Spleen (tissue), 11 donors: ENCODE measurements at regions not wholly inside any gene's neighbourhood (a gene's known extent, or its start where the extent isn't known, plus 50 kb on each side); places are given as distances from the start of the nearest gene placed in this dataset.

Source experiments
- DNase-seq: peaks from one replicate; pipeline ENCODE4 v3.0.0-alpha.2; 2020
- H3K27ac ChIP-seq, 8 donors: fragments of 200-600 bp; sonication (generic) in 7 of 8; 1 replicate in 4 of 8; 2 replicates in 4 of 8; pipeline versions ENCODE4 v1.5.0 to v1.8.0; 2016 to 2021; ENCODE audit warnings: inconsistent platforms in 4 of 8, mild to moderate bottlenecking in 4 of 8, moderate library complexity in 1 of 8
- H3K27me3 ChIP-seq, 7 donors: fragments of 200-600 bp; sonication (generic) in 6 of 7; replicated peaks in 1 of 7; 1 replicate in 4 of 7; 2 replicates in 3 of 7; pipeline versions ENCODE4 v1.5.0 to v1.8.0; 2016 to 2021; ENCODE audit warnings: inconsistent platforms in 3 of 7, mild to moderate bottlenecking in 1 of 7
- H3K36me3 ChIP-seq, 6 donors: fragments of 200-600 bp; sonication (generic) in 5 of 6; 1 replicate in 4 of 6; 2 replicates in 2 of 6; pipeline versions ENCODE4 v1.5.0 to v1.8.0; 2016 to 2021; ENCODE audit warnings: inconsistent platforms in 2 of 6
- H3K4me1 ChIP-seq, 6 donors: fragments of 200-600 bp; sonication (generic) in 5 of 6; 1 replicate in 3 of 6; 2 replicates in 3 of 6; pipeline versions ENCODE4 v1.5.0 to v1.8.0; 2016 to 2021; ENCODE audit warnings: inconsistent platforms in 3 of 6
- H3K4me3 ChIP-seq, 8 donors: fragments of 200-600 bp; sonication (generic) in 7 of 8; 1 replicate in 4 of 8; 2 replicates in 4 of 8; pipeline versions ENCODE4 v1.5.0 to v1.8.0; 2016 to 2021; ENCODE audit warnings: inconsistent platforms in 4 of 8, mild to moderate bottlenecking in 4 of 8, moderate library complexity in 2 of 8
- H3K9me3 ChIP-seq, 8 donors: fragments of 200-600 bp; sonication (generic) in 7 of 8; 1 replicate in 4 of 8; 2 replicates in 4 of 8; pipeline versions ENCODE4 v1.5.0 to v1.8.0; 2016 to 2021; ENCODE audit warnings: inconsistent platforms in 4 of 8
- POLR2A ChIP-seq, 3 donors: fragments of 450-650 bp; IDR thresholded peaks; one replicate each; pipeline ENCODE4 v1.5.1; 2017; ENCODE audit warnings: antibody characterized with exemption in 3 of 3, mild to moderate bottlenecking in 1 of 3
- POLR2AphosphoS5 ChIP-seq, 3 donors: sonication (generic); formaldehyde crosslinking; IDR thresholded peaks; one replicate each; pipeline ENCODE4 v1.5.1; 2017; ENCODE audit warnings: antibody characterized with exemption in 3 of 3
- WGBS, 5 donors: extraction: QIAGEN DNeasy Blood & Tissue Kit in 3 of 5; methylation state at CpG; one replicate each; pipeline versions ENCODE4 v1.1.5 to v1.1.7; 2013 to 2018; 5-methylcytosine and 5-hydroxymethylcytosine counted together
- intact Hi-C: fragments of 100-400 bp; cut with DNase I; formaldehyde crosslinking; loops from one replicate; pipeline ENCODE4 v1.15.0; 2023; ENCODE audit warnings: low total_unique reads
- TF ChIP-seq, protein P1 (sequence below), 11 experiments: fragments of 200-600 bp in 7 of 11; fragments of 450-650 bp in 4 of 11; sonication (generic) in 4 of 11; IDR thresholded peaks in 8 of 11; conservative IDR thresholded peaks in 3 of 11; 1 replicate in 7 of 11; 2 replicates in 4 of 11; pipeline versions ENCODE4 v1.4.0 to v1.8.0; 2016 to 2021; ENCODE audit warnings: antibody characterized with exemption in 11 of 11, inconsistent platforms in 4 of 11, mild to moderate bottlenecking in 1 of 11
- donor health status: healthy with polysubstance abuse.
- donor health status: DM: no; HTN: no; CAD: no; lungs with moderate emphysema.
- donor health status: DM: no; HTN: no; CAD: no.
- donor health status: Bipolar disorder and iron deficiency.
- donor health status: healthy.
- donor health status: DM: no; HTN: no; CAD: no.
- donor health status: DM: yes; HTN: yes; CAD: no.

DNA sequence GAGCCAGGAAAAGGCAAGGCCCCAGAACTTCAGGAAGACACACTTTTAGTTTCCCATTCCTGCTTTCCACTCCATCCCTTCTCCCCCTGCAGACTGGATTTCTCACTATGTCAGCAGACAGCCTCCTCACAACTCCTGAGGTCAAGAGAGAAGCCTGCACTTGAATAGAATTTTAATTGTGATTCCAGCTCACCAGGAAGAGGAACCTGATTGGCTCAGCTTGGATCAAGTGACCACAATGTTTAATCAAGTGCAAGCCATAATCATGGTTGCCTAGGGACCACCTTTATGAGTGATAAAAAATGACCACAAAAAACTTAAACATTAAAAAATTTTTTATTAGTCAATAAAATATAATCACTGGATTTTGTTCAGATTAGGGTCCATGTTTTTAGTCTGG is 244.7 kb upstream of the RHOBTB1 start:
- Histone ChIP-seq H3K4me1 (no peaks in the 10 kb centered on the region), H3K27me3 (peaks cover 0 to 6% (median 0%) of the 10 kb centered on the region in 7 donors), H3K9me3 (peaks cover 0 to 20% (median 17%) of the 10 kb centered on the region in 8 donors), H3K4me3 (no peak overlapping the region), H3K36me3 (no peaks in the 10 kb centered on the region), H3K27ac (no peak overlapping the region)
- intact Hi-C loops = no loop called here
- TF ChIP-seq POLR2AphosphoS5 (IDR thresholded peaks at IDR 0.05) = no peak
- TF ChIP-seq, protein P1, sequence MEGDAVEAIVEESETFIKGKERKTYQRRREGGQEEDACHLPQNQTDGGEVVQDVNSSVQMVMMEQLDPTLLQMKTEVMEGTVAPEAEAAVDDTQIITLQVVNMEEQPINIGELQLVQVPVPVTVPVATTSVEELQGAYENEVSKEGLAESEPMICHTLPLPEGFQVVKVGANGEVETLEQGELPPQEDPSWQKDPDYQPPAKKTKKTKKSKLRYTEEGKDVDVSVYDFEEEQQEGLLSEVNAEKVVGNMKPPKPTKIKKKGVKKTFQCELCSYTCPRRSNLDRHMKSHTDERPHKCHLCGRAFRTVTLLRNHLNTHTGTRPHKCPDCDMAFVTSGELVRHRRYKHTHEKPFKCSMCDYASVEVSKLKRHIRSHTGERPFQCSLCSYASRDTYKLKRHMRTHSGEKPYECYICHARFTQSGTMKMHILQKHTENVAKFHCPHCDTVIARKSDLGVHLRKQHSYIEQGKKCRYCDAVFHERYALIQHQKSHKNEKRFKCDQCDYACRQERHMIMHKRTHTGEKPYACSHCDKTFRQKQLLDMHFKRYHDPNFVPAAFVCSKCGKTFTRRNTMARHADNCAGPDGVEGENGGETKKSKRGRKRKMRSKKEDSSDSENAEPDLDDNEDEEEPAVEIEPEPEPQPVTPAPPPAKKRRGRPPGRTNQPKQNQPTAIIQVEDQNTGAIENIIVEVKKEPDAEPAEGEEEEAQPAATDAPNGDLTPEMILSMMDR (IDR thresholded peaks at IDR 0.05 in 8 of 11, conservative IDR thresholded peaks at IDR 0.05 in 3 of 11) = no peak
- no peak for TF ChIP-seq POLR2A (IDR thresholded peaks at IDR 0.05)
- DNase-seq = no peak

DNA sequence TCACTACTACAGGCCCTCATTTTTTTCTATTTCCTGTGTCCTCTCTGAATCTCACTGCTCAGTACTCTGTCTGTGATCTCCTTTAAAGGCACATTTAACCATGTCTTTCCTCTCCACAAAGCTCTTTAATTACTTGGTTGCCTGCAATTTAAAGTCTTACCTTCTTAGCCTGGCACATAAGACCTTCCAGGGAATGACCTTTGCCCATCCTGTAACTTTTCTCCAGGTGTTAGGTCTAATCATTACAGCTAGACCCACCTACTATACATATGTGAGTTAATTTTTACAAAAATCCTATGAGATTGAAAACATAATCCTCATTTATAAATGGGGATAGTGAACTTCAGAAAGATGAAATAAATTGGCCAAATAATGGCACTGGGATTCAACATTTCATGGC is 244.1 kb upstream of the RHOBTB1 start:
- no peaks in the 10 kb centered on the region for H3K36me3 ChIP-seq
- H3K9me3 ChIP-seq = peaks cover 0 to 15% (median 12%) of the 10 kb centered on the region in 8 donors
- no peak for DNase-seq
- intact Hi-C loops = no loop called here
- no peak overlapping the region for H3K27ac ChIP-seq
- H3K27me3 ChIP-seq = peaks cover 0 to 6% (median 0%) of the 10 kb centered on the region in 7 donors
- no peak overlapping the region for H3K4me3 ChIP-seq
- no peak for TF ChIP-seq POLR2A (IDR thresholded peaks at IDR 0.05)
- no peak for TF ChIP-seq POLR2AphosphoS5 (IDR thresholded peaks at IDR 0.05)
- TF ChIP-seq, protein P1 (IDR thresholded peaks at IDR 0.05 in 8 of 11, conservative IDR thresholded peaks at IDR 0.05 in 3 of 11) = no peak
- H3K4me1 ChIP-seq = no peaks in the 10 kb centered on the region

DNA sequence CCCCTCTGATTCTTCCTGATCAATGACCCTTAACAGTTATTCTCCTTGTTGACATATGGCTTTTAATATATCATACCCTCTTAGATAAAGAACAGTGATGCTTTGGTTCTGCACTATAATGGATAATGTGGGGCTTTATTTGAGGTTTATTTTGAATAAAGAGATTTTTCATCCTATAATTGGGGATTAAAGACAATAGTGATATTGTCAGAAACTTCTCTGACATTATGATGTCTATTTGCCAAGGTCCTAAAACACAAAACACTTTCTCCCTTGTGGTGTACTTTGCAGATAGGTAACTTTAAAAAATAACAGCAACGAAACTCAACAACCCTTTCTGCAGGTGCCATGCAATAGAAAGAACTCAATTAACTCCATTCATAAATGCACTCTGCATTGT is 243.6 kb upstream of the RHOBTB1 start:
- DNase-seq = no peak
- intact Hi-C loops = no loop called here
- no peak overlapping the region for H3K27ac ChIP-seq
- WGBS, 5 donors = 67 to 98% (median 84%) methylated on average over 1 of the region's 1 CpG
- no peaks in the 10 kb centered on the region for H3K4me1 ChIP-seq
- TF ChIP-seq, protein P1 (IDR thresholded peaks at IDR 0.05 in 8 of 11, conservative IDR thresholded peaks at IDR 0.05 in 3 of 11) = no peak
- no peak for TF ChIP-seq POLR2A (IDR thresholded peaks at IDR 0.05)
- no peak for TF ChIP-seq POLR2AphosphoS5 (IDR thresholded peaks at IDR 0.05)
- H3K9me3 ChIP-seq = peaks cover 0 to 10% (median 7%) of the 10 kb centered on the region in 8 donors
- H3K4me3 ChIP-seq = no peak overlapping the region
- no peaks in the 10 kb centered on the region for H3K36me3 ChIP-seq
- H3K27me3 ChIP-seq = peaks cover 0 to 6% (median 0%) of the 10 kb centered on the region in 7 donors

DNA sequence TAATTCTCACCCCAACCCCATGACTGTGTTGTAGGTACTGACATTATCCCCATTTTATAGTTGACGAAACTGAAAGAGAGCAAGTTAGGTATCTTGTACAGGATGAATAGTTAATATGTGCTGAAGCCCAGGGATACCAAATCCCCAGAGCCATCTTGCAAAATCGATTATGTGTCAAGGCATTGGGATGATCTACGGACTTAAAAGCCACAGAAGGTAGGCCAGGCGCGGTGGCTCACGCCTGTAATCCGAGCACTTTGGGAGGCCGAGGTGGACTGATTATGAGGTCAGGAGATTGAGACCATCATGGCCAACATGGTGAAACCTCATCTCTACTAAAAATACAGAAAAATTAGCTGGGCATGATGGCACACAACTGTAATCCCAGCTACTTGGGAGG is 242.4 kb upstream of the RHOBTB1 start:
- no peak for DNase-seq
- 92 to 97% (median 93%) methylated on average over 8 of the region's 8 CpGs for WGBS, 5 donors
- peaks cover 0 to 6% (median 0%) of the 10 kb centered on the region in 7 donors for H3K27me3 ChIP-seq

More for the DNA sequence above, 242.4 kb upstream of the RHOBTB1 start:
- intact Hi-C loops = no loop called here
- TF ChIP-seq, protein P1 (IDR thresholded peaks at IDR 0.05 in 8 of 11, conservative IDR thresholded peaks at IDR 0.05 in 3 of 11) = no peak
- Histone ChIP-seq H3K4me3 (no peak overlapping the region), H3K36me3 (no peaks in the 10 kb centered on the region), H3K4me1 (no peaks in the 10 kb centered on the region), H3K9me3 (no peaks in the 10 kb centered on the region), H3K27ac (no peak overlapping the region)
